ENCODE measurements at regions not wholly inside any gene's neighbourhood (a gene's known extent, or its start where the extent isn't known, plus 50 kb on each side); places are given as distances from the start of the nearest gene placed in this dataset.

- TF ChIP-seq CTCF (IDR thresholded peaks at IDR 0.05), result no peak
- no peak for TF ChIP-seq POLR2AphosphoS5 (IDR thresholded peaks at IDR 0.05; ENCODE audit: insufficient read depth in 1 of 2, low read depth in 1 of 2)
- TF ChIP-seq POLR2A (IDR thresholded peaks at IDR 0.05), result no peak
Measured at GRCh38 chr5:60497706-60498500, 202.1 kb downstream of the DEPDC1B start.
